ENCODE measurements at regions not wholly inside any gene's neighbourhood (a gene's known extent, or its start where the extent isn't known, plus 50 kb on each side); places are given as distances from the start of the nearest gene placed in this dataset.

DNA sequence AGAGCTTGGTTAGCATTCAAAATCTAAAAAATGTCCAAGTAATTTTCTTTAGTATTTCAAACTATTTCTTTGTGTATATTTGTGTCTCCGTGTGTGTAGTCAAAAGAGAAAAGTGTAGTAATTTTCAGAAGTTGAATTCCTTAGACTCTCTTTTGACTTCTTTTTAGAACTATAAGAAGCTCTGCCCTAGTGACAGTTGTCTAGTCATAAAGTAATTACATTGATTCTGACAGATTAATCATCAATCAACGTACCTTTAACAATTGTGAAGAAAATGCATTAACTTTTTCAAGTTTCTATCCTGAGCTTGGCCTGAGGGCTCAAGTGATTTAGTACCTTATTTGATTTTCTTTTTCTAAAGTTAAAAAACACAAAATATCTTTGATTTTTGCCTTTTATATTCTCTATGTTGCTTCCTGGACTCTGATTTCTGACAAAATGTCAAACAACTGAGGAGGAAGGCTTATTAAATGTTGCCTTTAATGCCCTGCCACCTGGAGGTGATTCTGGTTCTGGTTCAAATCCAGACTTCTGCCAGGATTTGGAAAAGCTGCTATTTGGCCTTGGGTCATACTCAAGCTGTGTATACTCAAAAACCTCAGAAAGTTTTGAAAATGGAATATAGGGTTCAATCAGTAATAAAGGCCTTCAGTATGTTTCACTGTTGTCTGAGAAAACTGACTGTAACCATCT, 653.6 kb downstream of the NSUN3 start:
- no peak overlapping the region for H3K4me3 Mint-ChIP-seq
- Histone ChIP-seq H4K20me1 (ENCODE audit: control insufficient read depth, insufficient read depth, low read length, poor library complexity, severe bottlenecking) (no peaks in the 10 kb centered on the region), H2AFZ (ENCODE audit: insufficient read depth, low read depth, low read length, poor library complexity, severe bottlenecking) (no peak overlapping the region), H3K79me2 (ENCODE audit: control insufficient read depth, insufficient read depth, low read length) (no peaks in the 10 kb centered on the region), H3K4me2 (replicated peaks; ENCODE audit: low read depth, low read length, poor library complexity, severe bottlenecking) (no peak overlapping the region), H3K4me1 (ENCODE audit: control insufficient read depth in 2 of 2, insufficient read depth in 2 of 2, low read length in 2 of 2) (no peaks in the 10 kb centered on the region), H3K27me3 (replicated peaks in 1 of 4; ENCODE audit: control extremely low read depth in 1 of 4, control insufficient read depth in 3 of 4, insufficient read depth in 4 of 4, low read length in 3 of 4) (no peaks in the 10 kb centered on the region), H3K9ac (ENCODE audit: low read length) (no peak overlapping the region), H3K36me3 (replicated peaks in 1 of 2; ENCODE audit: control extremely low read depth in 1 of 2, control insufficient read depth in 1 of 2, extremely low read depth in 1 of 2, insufficient read depth in 2 of 2, low read length in 1 of 2) (no peaks in the 10 kb centered on the region), H3K9me3 (ENCODE audit: control extremely low read depth in 1 of 3, control insufficient read depth in 2 of 3, insufficient read depth in 1 of 3, low read length in 2 of 3) (no peaks in the 10 kb centered on the region), H3K4me3 (ENCODE audit: control extremely low read depth in 1 of 5, extremely low read depth in 1 of 5, insufficient read depth in 1 of 5, low read depth in 2 of 5, low read length in 4 of 5) (no peak overlapping the region), H3K27ac (ENCODE audit: low read length in 2 of 2) (no peak overlapping the region)
- no peaks in the 10 kb centered on the region for H3K27me3 Mint-ChIP-seq
- no peaks in the 10 kb centered on the region for H3K9me3 Mint-ChIP-seq (ENCODE audit: insufficient read depth)
- no peaks in the 10 kb centered on the region for H3K4me1 Mint-ChIP-seq
- DNase-seq, result no peak
- ChIA-PET CTCF (no interaction called here), POLR2A (no interaction called here)
- ATAC-seq (ENCODE audit: low read depth), result no peak
- intact Hi-C loops (cut with micrococcal nuclease), result no loop called here
- WGBS (ENCODE audit: insufficient coverage), result no CpG with 5 or more reads among the region's 2 CpGs
- no peak overlapping the region for H3K27ac Mint-ChIP-seq
- TF ChIP-seq CTCF (IDR thresholded peaks at IDR 0.05) (no peak), EZH2 (IDR thresholded peaks at IDR 0.05; ENCODE audit: borderline replicate concordance, insufficient read depth, low read depth, low read length, poor library complexity, severe bottlenecking) (no peak)

DNA sequence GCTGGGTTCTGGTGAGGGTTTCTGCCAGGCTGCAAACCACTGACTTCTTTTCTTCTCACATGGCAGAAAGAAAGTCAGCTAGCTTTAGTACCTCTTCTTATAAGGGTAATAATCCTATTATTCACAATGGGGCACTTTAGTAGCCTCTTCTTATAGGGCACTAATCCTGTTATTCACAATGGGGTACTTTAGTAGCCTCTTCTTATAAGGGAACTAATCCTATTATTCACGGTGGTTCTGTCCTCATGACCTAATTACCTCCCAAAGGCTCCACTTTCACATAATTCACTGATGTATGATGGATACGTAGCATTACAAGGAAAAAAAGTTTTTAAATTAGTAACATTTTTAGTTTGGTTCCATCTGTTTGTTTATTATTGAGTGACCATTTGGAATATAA, 671.3 kb downstream of the NSUN3 start:
- H3K27ac Mint-ChIP-seq, result no peak overlapping the region
- H3K9me3 ChIP-seq (ENCODE audit: control extremely low read depth in 1 of 3, control insufficient read depth in 2 of 3, insufficient read depth in 1 of 3, low read length in 2 of 3), result peaks cover 0 to 6% (median 0%) of the 10 kb centered on the region in 3 donors
- no peak overlapping the region for H3K27ac ChIP-seq (ENCODE audit: low read length in 2 of 2)
- H3K4me2 ChIP-seq (replicated peaks; ENCODE audit: low read depth, low read length, poor library complexity, severe bottlenecking), result no peak overlapping the region
- no peaks in the 10 kb centered on the region for H3K4me1 Mint-ChIP-seq
- no peaks in the 10 kb centered on the region for H3K36me3 ChIP-seq (replicated peaks in 1 of 2; ENCODE audit: control extremely low read depth in 1 of 2, control insufficient read depth in 1 of 2, extremely low read depth in 1 of 2, insufficient read depth in 2 of 2, low read length in 1 of 2)
- peaks cover 6% of the 10 kb centered on the region for H3K9me3 Mint-ChIP-seq (ENCODE audit: insufficient read depth)
- WGBS (ENCODE audit: insufficient coverage), result no CpG with 5 or more reads among the region's 2 CpGs
- H3K4me3 Mint-ChIP-seq, result no peak overlapping the region
- H3K4me1 ChIP-seq (ENCODE audit: control insufficient read depth in 2 of 2, insufficient read depth in 2 of 2, low read length in 2 of 2), result no peaks in the 10 kb centered on the region
- no peak for TF ChIP-seq EZH2 (IDR thresholded peaks at IDR 0.05; ENCODE audit: borderline replicate concordance, insufficient read depth, low read depth, low read length, poor library complexity, severe bottlenecking)
- H2AFZ ChIP-seq (ENCODE audit: insufficient read depth, low read depth, low read length, poor library complexity, severe bottlenecking), result no peak overlapping the region
- no peaks in the 10 kb centered on the region for H3K27me3 Mint-ChIP-seq
- no peaks in the 10 kb centered on the region for H3K79me2 ChIP-seq (ENCODE audit: control insufficient read depth, insufficient read depth, low read length)
- H4K20me1 ChIP-seq (ENCODE audit: control insufficient read depth, insufficient read depth, low read length, poor library complexity, severe bottlenecking), result no peaks in the 10 kb centered on the region
- intact Hi-C loops (cut with micrococcal nuclease), result no loop called here
- no peak for ATAC-seq (ENCODE audit: low read depth)
- no peak overlapping the region for H3K4me3 ChIP-seq (ENCODE audit: control extremely low read depth in 1 of 5, extremely low read depth in 1 of 5, insufficient read depth in 1 of 5, low read depth in 2 of 5, low read length in 4 of 5)
- DNase-seq, result no peak
- ChIA-PET CTCF (no interaction called here), POLR2A (no interaction called here)
- H3K9ac ChIP-seq (ENCODE audit: low read length), result no peak overlapping the region
- no peaks in the 10 kb centered on the region for H3K27me3 ChIP-seq (replicated peaks in 1 of 4; ENCODE audit: control extremely low read depth in 1 of 4, control insufficient read depth in 3 of 4, insufficient read depth in 4 of 4, low read length in 3 of 4)

All from B cell (primary cell).